WTC11 (cell line): ENCODE measurements at regions not wholly inside any gene's neighbourhood (a gene's known extent, or its start where the extent isn't known, plus 50 kb on each side); places are given as distances from the start of the nearest gene placed in this dataset.

Source experiments
- CREM ChIP-seq: sonication (generic); formaldehyde crosslinking; IDR thresholded peaks from 2 replicates; pipeline ENCODE4 v1.8.1; 2022; ENCODE audit warnings: mild to moderate bottlenecking, missing genetic modification reagents, moderate library complexity
- CTCF ChIP-seq: fragments of 200-600 bp; IDR thresholded peaks from 2 replicates; pipeline ENCODE4 v1.8.0; 2022; ENCODE audit warnings: antibody characterized with exemption
- SMAD3 ChIP-seq: sonication (generic); formaldehyde crosslinking; IDR thresholded peaks from 2 replicates; pipeline ENCODE4 v1.8.0; 2022; ENCODE audit warnings: missing genetic modification reagents, mild to moderate bottlenecking, borderline replicate concordance
- TEAD4 ChIP-seq: sonication (generic); formaldehyde crosslinking; IDR thresholded peaks from 2 replicates; pipeline ENCODE4 v1.8.0; 2022; ENCODE audit warnings: mild to moderate bottlenecking, missing genetic modification reagents
- USF2 ChIP-seq: sonication (generic); formaldehyde crosslinking; IDR thresholded peaks from 2 replicates; pipeline ENCODE4 v1.8.1; 2023; ENCODE audit warnings: mild to moderate bottlenecking, missing genetic modification reagents, moderate library complexity
- ZNF121 ChIP-seq: sonication (generic); formaldehyde crosslinking; IDR thresholded peaks from 2 replicates; pipeline ENCODE4 v1.8.0; 2023; ENCODE audit warnings: missing genetic modification reagents
- TF ChIP-seq, protein P1 (sequence below): sonication (generic); formaldehyde crosslinking; IDR thresholded peaks from 2 replicates; pipeline ENCODE4 v1.8.1; 2022; ENCODE audit warnings: mild to moderate bottlenecking, moderate library complexity, missing genetic modification reagents

- no peak for TF ChIP-seq SMAD3
- no peak for TF ChIP-seq ZNF121 (CRISPR knock-in tag)
- TF ChIP-seq CREM (CRISPR knock-in tag) = no peak
- no peak for TF ChIP-seq TEAD4 (CRISPR knock-in tag)
- TF ChIP-seq CTCF = no peak
- no peak for TF ChIP-seq USF2 (CRISPR knock-in tag)
- TF ChIP-seq, protein P1, sequence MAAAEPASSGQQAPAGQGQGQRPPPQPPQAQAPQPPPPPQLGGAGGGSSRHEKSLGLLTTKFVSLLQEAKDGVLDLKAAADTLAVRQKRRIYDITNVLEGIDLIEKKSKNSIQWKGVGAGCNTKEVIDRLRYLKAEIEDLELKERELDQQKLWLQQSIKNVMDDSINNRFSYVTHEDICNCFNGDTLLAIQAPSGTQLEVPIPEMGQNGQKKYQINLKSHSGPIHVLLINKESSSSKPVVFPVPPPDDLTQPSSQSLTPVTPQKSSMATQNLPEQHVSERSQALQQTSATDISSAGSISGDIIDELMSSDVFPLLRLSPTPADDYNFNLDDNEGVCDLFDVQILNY (CRISPR knock-in tag) = no peak
These were observed 122.2 kb upstream of the SALL4 start for GRCh38 chr20:51924509-51924908.
